ENCODE measurements at regions not wholly inside any gene's neighbourhood (a gene's known extent, or its start where the extent isn't known, plus 50 kb on each side); places are given as distances from the start of the nearest gene placed in this dataset.

- TF ChIP-seq CTCF (conservative IDR thresholded peaks at IDR 0.05) = no peak
- Mint-ChIP-seq H3K27ac (ENCODE audit: unreplicated experiment) (no peak overlapping the region), H3K27me3 (ENCODE audit: low read depth) (no peaks in the 10 kb centered on the region), H3K36me3 (ENCODE audit: low read depth) (no peaks in the 10 kb centered on the region), H3K4me3 (no peak overlapping the region), H3K9me3 (peaks cover 4% of the 10 kb centered on the region), H3K4me1 (no peaks in the 10 kb centered on the region)
- DNase-seq (ENCODE audit: low read depth, low spot score) = no peak
Measured at GRCh38 chr7:10815546-10815945, 158.1 kb upstream of the PHF14 start.

GRCh38 chr7:10821156-10821555 lies 152.5 kb upstream of the PHF14 start:
- Mint-ChIP-seq H3K27ac (ENCODE audit: unreplicated experiment) (no peak overlapping the region), H3K36me3 (ENCODE audit: low read depth) (no peaks in the 10 kb centered on the region), H3K27me3 (ENCODE audit: low read depth) (no peaks in the 10 kb centered on the region), H3K4me1 (no peaks in the 10 kb centered on the region), H3K9me3 (peaks cover under 1% of the 10 kb centered on the region), H3K4me3 (no peak overlapping the region)
- no peak for DNase-seq (ENCODE audit: low read depth, low spot score)
- no peak for TF ChIP-seq CTCF (conservative IDR thresholded peaks at IDR 0.05)

- no peaks in the 10 kb centered on the region for H3K4me1 Mint-ChIP-seq
- no peak for DNase-seq (ENCODE audit: low read depth, low spot score)
- no peaks in the 10 kb centered on the region for H3K36me3 Mint-ChIP-seq (ENCODE audit: low read depth)
- H3K27me3 Mint-ChIP-seq (ENCODE audit: low read depth) = no peaks in the 10 kb centered on the region
- H3K27ac Mint-ChIP-seq (ENCODE audit: unreplicated experiment) = no peak overlapping the region
- TF ChIP-seq CTCF (conservative IDR thresholded peaks at IDR 0.05) = no peak
- no peak overlapping the region for H3K4me3 Mint-ChIP-seq
- H3K9me3 Mint-ChIP-seq = no peaks in the 10 kb centered on the region
Measured at GRCh38 chr7:10824154-10824553, 149.5 kb upstream of the PHF14 start.

- no peaks in the 10 kb centered on the region for H3K27me3 Mint-ChIP-seq (ENCODE audit: low read depth)
- TF ChIP-seq CTCF (conservative IDR thresholded peaks at IDR 0.05) = no peak
- no peak for DNase-seq (ENCODE audit: low read depth, low spot score)
- H3K27ac Mint-ChIP-seq (ENCODE audit: unreplicated experiment) = no peak overlapping the region
- no peak overlapping the region for H3K4me3 Mint-ChIP-seq
- no peaks in the 10 kb centered on the region for H3K4me1 Mint-ChIP-seq
- H3K9me3 Mint-ChIP-seq = peaks cover 3% of the 10 kb centered on the region
- no peaks in the 10 kb centered on the region for H3K36me3 Mint-ChIP-seq (ENCODE audit: low read depth)
Measured at GRCh38 chr7:10838228-10838627, 135.4 kb upstream of the PHF14 start.

GRCh38 chr7:10845225-10845624 lies 128.4 kb upstream of the PHF14 start:
- Mint-ChIP-seq H3K4me1 (no peaks in the 10 kb centered on the region), H3K9me3 (peaks cover 8% of the 10 kb centered on the region), H3K4me3 (no peak overlapping the region), H3K36me3 (ENCODE audit: low read depth) (no peaks in the 10 kb centered on the region), H3K27me3 (ENCODE audit: low read depth) (no peaks in the 10 kb centered on the region), H3K27ac (ENCODE audit: unreplicated experiment) (no peak overlapping the region)
- TF ChIP-seq CTCF (conservative IDR thresholded peaks at IDR 0.05) = no peak
- DNase-seq (ENCODE audit: low read depth, low spot score) = no peak

GRCh38 chr7:10855583-10855982 lies 118.1 kb upstream of the PHF14 start:
- H3K4me1 Mint-ChIP-seq = no peaks in the 10 kb centered on the region
- H3K4me3 Mint-ChIP-seq = no peak overlapping the region
- no peaks in the 10 kb centered on the region for H3K9me3 Mint-ChIP-seq
- H3K36me3 Mint-ChIP-seq (ENCODE audit: low read depth) = no peaks in the 10 kb centered on the region
- TF ChIP-seq CTCF (conservative IDR thresholded peaks at IDR 0.05) = no peak
- no peak for DNase-seq (ENCODE audit: low read depth, low spot score)
- H3K27me3 Mint-ChIP-seq (ENCODE audit: low read depth) = peaks cover 2% of the 10 kb centered on the region
- H3K27ac Mint-ChIP-seq (ENCODE audit: unreplicated experiment) = no peak overlapping the region

Measured in neural crest cell (in vitro differentiated cells).